ENCODE measurements at regions not wholly inside any gene's neighbourhood (a gene's known extent, or its start where the extent isn't known, plus 50 kb on each side); places are given as distances from the start of the nearest gene placed in this dataset.

DNA sequence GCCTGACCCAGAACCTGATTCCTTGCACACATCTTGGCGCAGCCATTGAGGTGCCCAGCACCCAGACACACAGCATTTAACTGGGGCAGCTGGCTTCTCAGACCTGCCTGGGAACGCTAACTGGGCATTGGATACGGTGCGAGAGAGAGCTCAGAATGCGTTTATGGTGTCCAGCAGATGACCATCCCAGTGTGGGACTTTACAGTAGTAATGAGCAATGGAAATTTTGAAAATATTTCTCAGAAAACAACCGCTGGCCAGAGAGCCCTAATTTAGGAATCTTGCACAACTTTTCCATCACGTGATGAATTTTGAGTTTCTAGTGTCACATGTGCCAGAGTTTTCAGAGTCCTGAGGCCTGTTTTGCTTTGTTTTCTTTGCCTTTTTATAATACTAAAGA is 78.2 kb upstream of the SEC61G start:
- ChIA-PET POLR2A (ENCODE audit: partially characterized antibody) (no interaction called here), CTCF (ENCODE audit: partially characterized antibody) (no interaction called here)
- intact Hi-C loops (cut with micrococcal nuclease), result no loop called here
- H3K4me1 ChIP-seq (ENCODE audit: insufficient read depth, low read length), result no peaks in the 10 kb centered on the region
- Mint-ChIP-seq H3K36me3 (no peaks in the 10 kb centered on the region), H3K4me1 (no peaks in the 10 kb centered on the region), H3K9me3 (peaks cover 0 to 5% (median under 1%) of the 10 kb centered on the region in 8 donors), H3K27ac (no peak overlapping the region), H3K4me3 (no peak overlapping the region), H3K27me3 (peaks cover 4 to 6% of the 10 kb centered on the region in 2 donors)
- no peaks in the 10 kb centered on the region for H3K27me3 ChIP-seq (ENCODE audit: insufficient read depth, low read length)
- no peaks in the 10 kb centered on the region for H3K9me3 ChIP-seq (ENCODE audit: control insufficient read depth in 1 of 2, low read length in 2 of 2)
- H3K27ac ChIP-seq (ENCODE audit: low read depth, low read length), result no peak overlapping the region
- H3K4me3 ChIP-seq (ENCODE audit: low read length in 2 of 2), result no peak overlapping the region
- no peak for DNase-seq
- no peaks in the 10 kb centered on the region for H3K36me3 ChIP-seq (ENCODE audit: insufficient read depth, low read length)

DNA sequence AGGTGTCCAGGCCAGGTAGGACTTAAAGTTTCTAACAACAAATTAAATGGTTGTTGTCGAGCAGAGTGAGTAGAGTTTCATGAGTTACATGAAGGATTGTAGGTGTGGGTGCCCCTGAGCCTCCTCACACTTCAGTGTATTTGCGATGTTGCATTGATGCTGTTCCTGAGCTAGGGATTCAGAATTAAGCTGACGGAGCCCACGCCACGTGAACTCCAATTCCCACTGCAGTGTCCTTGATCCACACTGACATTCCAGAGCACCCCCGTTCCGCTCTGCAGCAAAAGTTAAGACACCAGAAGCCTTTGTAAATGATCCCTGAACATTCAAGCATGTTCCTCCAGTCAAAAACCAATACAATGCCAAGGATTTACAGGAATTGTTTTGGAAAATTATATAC is 78.8 kb upstream of the SEC61G start:
- H3K36me3 ChIP-seq (ENCODE audit: insufficient read depth, low read length), result no peaks in the 10 kb centered on the region
- H3K9me3 ChIP-seq (ENCODE audit: control insufficient read depth in 1 of 2, low read length in 2 of 2), result no peaks in the 10 kb centered on the region
- ChIA-PET CTCF (ENCODE audit: partially characterized antibody) (no interaction called here), POLR2A (ENCODE audit: partially characterized antibody) (no interaction called here)
- no peak overlapping the region for H3K27ac Mint-ChIP-seq
- peaks cover 4 to 6% of the 10 kb centered on the region in 2 donors for H3K27me3 Mint-ChIP-seq
- intact Hi-C loops (cut with micrococcal nuclease), result no loop called here
- peaks cover 0 to 5% (median under 1%) of the 10 kb centered on the region in 8 donors for H3K9me3 Mint-ChIP-seq
- no peaks in the 10 kb centered on the region for H3K27me3 ChIP-seq (ENCODE audit: insufficient read depth, low read length)
- H3K4me1 Mint-ChIP-seq, result no peaks in the 10 kb centered on the region
- DNase-seq, result no peak
- H3K27ac ChIP-seq (ENCODE audit: low read depth, low read length), result no peak overlapping the region
- no peak overlapping the region for H3K4me3 Mint-ChIP-seq
- no peaks in the 10 kb centered on the region for H3K36me3 Mint-ChIP-seq
- no peaks in the 10 kb centered on the region for H3K4me1 ChIP-seq (ENCODE audit: insufficient read depth, low read length)
- H3K4me3 ChIP-seq (ENCODE audit: low read length in 2 of 2), result no peak overlapping the region

DNA sequence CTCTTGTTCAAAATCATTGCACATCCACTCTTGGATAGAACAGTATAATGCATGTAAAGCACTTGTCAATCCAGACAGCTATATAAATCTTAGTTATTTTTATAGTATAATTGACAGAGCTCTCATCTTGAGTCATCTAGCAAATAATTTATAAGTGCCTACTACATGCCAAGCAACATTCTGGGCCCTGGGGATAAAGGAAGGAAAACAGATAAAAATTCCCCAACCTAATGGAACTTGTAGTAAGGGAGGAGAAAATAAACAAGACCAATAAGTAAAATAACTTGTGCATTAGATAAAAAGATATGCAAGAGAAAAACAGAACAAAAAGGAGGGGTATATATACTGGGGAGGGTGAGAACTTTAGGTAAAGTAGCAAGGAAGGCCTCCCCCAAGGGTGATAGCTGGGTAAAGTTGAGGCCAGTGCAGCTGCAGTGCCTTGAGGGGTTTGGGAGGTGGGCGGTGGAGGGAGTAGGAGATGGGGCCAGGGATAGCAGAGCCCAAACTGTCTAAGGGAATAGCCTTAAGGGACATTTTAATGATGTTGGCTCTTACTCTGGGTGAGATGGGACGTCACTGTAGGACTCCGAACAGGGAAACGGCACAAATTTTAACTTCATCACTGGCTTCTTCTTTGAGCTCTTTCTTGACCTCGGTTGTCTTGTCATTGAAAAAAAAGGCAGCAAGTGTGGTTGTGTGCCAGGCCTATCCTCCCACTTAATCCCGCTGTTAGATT is 79.3 kb upstream of the SEC61G start:
- H3K27ac ChIP-seq (ENCODE audit: low read depth, low read length), result no peak overlapping the region
- CTCF ChIA-PET (ENCODE audit: partially characterized antibody), result no interaction called here
- POLR2A ChIA-PET (ENCODE audit: partially characterized antibody), result no interaction called here
- H3K9me3 ChIP-seq (ENCODE audit: control insufficient read depth in 1 of 2, low read length in 2 of 2), result no peaks in the 10 kb centered on the region
- no peaks in the 10 kb centered on the region for H3K36me3 ChIP-seq (ENCODE audit: insufficient read depth, low read length)
- Mint-ChIP-seq H3K4me3 (no peak overlapping the region), H3K9me3 (peaks cover 0 to 5% (median under 1%) of the 10 kb centered on the region in 8 donors), H3K4me1 (no peaks in the 10 kb centered on the region), H3K27me3 (peaks cover 4 to 6% of the 10 kb centered on the region in 2 donors), H3K27ac (no peak overlapping the region), H3K36me3 (no peaks in the 10 kb centered on the region)
- intact Hi-C loops (cut with micrococcal nuclease), result no loop called here
- H3K27me3 ChIP-seq (ENCODE audit: insufficient read depth, low read length), result no peaks in the 10 kb centered on the region
- H3K4me3 ChIP-seq (ENCODE audit: low read length in 2 of 2), result no peak overlapping the region
- no peak for DNase-seq
- no peaks in the 10 kb centered on the region for H3K4me1 ChIP-seq (ENCODE audit: insufficient read depth, low read length)

DNA sequence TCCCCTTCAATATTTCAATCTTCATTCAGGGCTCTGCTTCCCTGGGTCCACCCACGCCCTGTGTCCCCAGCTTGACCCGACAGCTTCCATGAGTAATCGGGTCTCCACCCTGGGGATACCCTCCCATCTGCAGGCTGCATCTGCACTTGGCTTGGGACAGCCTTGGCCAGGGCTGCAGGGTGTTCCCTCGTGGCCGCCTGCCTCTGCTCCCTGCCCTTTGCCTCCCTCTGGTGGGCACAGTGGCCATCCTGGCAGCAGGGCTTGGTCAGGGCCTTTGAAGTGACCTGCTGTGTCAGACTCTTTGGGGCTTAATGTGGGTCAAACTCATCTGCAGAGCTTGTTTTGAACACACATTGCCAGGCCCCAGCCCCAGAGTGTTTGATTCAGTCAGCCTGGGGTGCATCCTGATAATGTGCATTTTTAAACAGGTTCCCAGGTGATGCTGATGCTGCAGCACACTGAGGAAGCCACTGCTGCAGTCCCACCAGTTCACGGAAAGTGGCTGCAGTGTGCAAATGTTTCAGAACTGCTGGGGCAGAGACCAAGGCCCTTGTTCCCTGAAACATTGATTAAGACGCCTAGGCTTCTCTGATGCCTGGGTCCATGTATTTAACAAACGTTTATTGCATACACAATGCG is 80.7 kb upstream of the SEC61G start:
- no peak overlapping the region for H3K27ac Mint-ChIP-seq
- no peaks in the 10 kb centered on the region for H3K4me1 ChIP-seq (ENCODE audit: insufficient read depth, low read length)
- no peaks in the 10 kb centered on the region for H3K27me3 ChIP-seq (ENCODE audit: insufficient read depth, low read length)
- H3K27ac ChIP-seq (ENCODE audit: low read depth, low read length), result no peak overlapping the region
- DNase-seq, result no peak
- CTCF ChIA-PET (ENCODE audit: partially characterized antibody), result no interaction called here
- no peaks in the 10 kb centered on the region for H3K9me3 ChIP-seq (ENCODE audit: control insufficient read depth in 1 of 2, low read length in 2 of 2)
- peaks cover 0 to 3% (median under 1%) of the 10 kb centered on the region in 8 donors for H3K9me3 Mint-ChIP-seq
- intact Hi-C loops (cut with micrococcal nuclease), result no loop called here
- H3K36me3 ChIP-seq (ENCODE audit: insufficient read depth, low read length), result no peaks in the 10 kb centered on the region
- H3K4me3 ChIP-seq (ENCODE audit: low read length in 2 of 2), result no peak overlapping the region
- H3K4me1 Mint-ChIP-seq, result peaks cover 0 to 5% (median 0%) of the 10 kb centered on the region in 4 donors
- no peak overlapping the region for H3K4me3 Mint-ChIP-seq
- peaks cover 4 to 10% of the 10 kb centered on the region in 2 donors for H3K27me3 Mint-ChIP-seq
- POLR2A ChIA-PET (ENCODE audit: partially characterized antibody), result no interaction called here
- H3K36me3 Mint-ChIP-seq, result no peaks in the 10 kb centered on the region

DNA sequence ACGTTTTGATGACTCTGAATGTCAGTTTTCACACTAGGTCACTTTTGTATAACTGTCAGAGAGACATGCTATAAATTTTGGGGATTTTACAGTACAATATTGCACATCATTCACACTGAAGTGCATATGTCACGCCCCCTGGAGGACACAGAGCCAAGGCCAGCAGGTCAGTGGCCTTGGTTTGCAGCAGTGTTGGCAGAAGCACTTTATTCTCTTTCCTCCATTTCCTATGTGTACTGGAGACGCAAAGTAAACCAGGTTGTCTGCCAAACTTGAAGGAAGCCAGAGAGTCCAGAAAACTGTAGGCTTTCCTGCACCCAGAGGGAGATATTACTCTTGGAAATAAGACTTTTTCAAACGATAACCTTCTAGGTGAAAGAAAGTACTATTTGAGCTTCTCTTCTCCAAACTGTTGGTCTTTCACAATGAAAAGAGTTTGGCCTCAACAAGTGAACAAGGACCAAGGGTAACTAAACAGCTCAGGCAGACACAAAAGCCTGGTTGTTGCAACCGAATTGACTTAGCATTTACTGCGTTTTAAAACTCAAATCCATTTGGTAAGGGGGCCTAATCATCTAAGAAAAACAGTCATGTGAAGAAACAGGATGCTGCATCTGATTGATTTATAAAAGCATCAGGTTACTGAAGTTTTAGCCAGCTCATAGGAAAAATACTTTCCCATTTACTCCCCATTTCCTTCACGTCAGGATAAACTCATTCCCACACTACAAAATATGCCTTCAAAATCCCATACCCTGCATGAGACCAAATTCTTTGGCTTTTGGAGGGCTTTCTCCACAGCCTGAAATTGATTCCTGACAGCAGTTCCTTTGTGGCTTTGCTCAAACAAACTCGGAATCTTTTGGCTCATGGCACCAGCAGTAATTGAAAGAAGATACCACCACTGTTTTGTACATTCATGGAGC is 83.0 kb upstream of the SEC61G start:
- Mint-ChIP-seq H3K36me3 (no peaks in the 10 kb centered on the region), H3K9me3 (peaks cover 0 to under 1% (median 0%) of the 10 kb centered on the region in 8 donors), H3K27me3 (peaks cover under 1 to 8% of the 10 kb centered on the region in 2 donors), H3K4me3 (no peak overlapping the region), H3K4me1 (peaks cover 0 to 5% (median 0%) of the 10 kb centered on the region in 4 donors), H3K27ac (no peak overlapping the region)
- no peak for DNase-seq
- Histone ChIP-seq H3K4me3 (ENCODE audit: low read length in 2 of 2) (no peak overlapping the region), H3K9me3 (ENCODE audit: control insufficient read depth in 1 of 2, low read length in 2 of 2) (no peaks in the 10 kb centered on the region), H3K36me3 (ENCODE audit: insufficient read depth, low read length) (no peaks in the 10 kb centered on the region), H3K27ac (ENCODE audit: low read depth, low read length) (no peak overlapping the region), H3K4me1 (ENCODE audit: insufficient read depth, low read length) (no peaks in the 10 kb centered on the region), H3K27me3 (ENCODE audit: insufficient read depth, low read length) (no peaks in the 10 kb centered on the region)
- POLR2A ChIA-PET (ENCODE audit: partially characterized antibody), result no interaction called here
- CTCF ChIA-PET (ENCODE audit: partially characterized antibody), result no interaction called here
- intact Hi-C loops (cut with micrococcal nuclease), result loop anchor here (1.0 kb wide), 1 partner anchor 68 kb away; no protein-coding TSS in a partner anchor

DNA sequence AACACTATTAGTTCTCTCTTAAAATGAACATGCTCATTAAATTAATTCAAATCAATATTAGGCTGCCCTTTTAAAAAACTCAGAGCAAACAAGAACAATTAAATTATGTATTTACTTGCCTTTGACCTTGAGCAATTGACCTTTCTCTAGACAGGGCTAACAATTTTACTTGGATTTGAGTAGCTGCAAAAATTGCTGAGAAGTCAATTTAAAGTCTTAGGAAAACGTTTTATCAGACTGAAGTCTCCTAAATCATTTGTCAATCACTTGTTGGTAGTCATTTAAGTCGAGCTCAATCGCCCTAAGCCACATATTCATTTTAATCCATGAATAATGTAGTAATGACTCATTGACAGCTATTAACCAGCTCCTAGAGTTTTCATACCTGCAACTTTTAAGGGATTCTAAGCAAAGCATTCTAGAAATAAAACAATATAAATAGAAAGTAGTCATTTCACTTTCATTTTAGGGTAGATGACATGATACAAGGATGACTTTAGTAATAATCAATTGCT is 84.9 kb upstream of the SEC61G start:
- intact Hi-C loops (cut with micrococcal nuclease), result no loop called here
- POLR2A ChIA-PET (ENCODE audit: partially characterized antibody), result no interaction called here
- H3K4me1 Mint-ChIP-seq, result peaks cover 0 to 5% (median 0%) of the 10 kb centered on the region in 4 donors

DNA sequence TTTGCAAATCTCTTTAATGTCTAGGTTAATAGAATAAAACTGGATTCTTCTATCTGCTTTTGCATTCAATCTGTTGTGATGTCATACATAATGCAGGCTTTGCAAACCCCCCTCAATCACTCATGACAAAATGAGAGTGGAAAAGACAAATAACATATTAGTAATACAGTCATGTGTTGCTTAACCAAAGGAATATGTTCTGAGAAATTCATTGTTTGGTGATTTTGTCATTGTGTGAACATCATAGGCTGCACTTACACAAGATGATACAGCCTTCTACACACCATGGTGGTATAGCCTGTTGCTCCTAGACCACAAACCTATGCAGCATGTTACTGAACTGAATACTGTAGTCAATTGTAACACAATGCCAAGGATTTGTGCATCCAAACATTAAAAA is 87.3 kb upstream of the SEC61G start:
- Mint-ChIP-seq H3K36me3 (no peaks in the 10 kb centered on the region), H3K9me3 (peaks cover 0 to 24% (median 7%) of the 10 kb centered on the region in 8 donors), H3K4me1 (peaks cover 0 to 5% (median 0%) of the 10 kb centered on the region in 4 donors), H3K27ac (no peak overlapping the region), H3K27me3 (peaks cover 0 to 5% of the 10 kb centered on the region in 2 donors), H3K4me3 (no peak overlapping the region)
- Histone ChIP-seq H3K4me3 (ENCODE audit: low read length in 2 of 2) (no peak overlapping the region), H3K27ac (ENCODE audit: low read depth, low read length) (no peak overlapping the region), H3K9me3 (ENCODE audit: control insufficient read depth in 1 of 2, low read length in 2 of 2) (no peaks in the 10 kb centered on the region), H3K36me3 (ENCODE audit: insufficient read depth, low read length) (no peaks in the 10 kb centered on the region), H3K4me1 (ENCODE audit: insufficient read depth, low read length) (no peaks in the 10 kb centered on the region), H3K27me3 (ENCODE audit: insufficient read depth, low read length) (no peaks in the 10 kb centered on the region)
- ChIA-PET CTCF (ENCODE audit: partially characterized antibody) (no interaction called here), POLR2A (ENCODE audit: partially characterized antibody) (no interaction called here)
- intact Hi-C loops (cut with micrococcal nuclease), result no loop called here
- DNase-seq, result no peak

More for the DNA sequence above, 84.9 kb upstream of the SEC61G start:
- Mint-ChIP-seq H3K27ac (no peak overlapping the region), H3K36me3 (no peaks in the 10 kb centered on the region), H3K4me3 (no peak overlapping the region), H3K27me3 (peaks cover 0 to 5% of the 10 kb centered on the region in 2 donors), H3K9me3 (peaks cover 0 to 4% (median 0%) of the 10 kb centered on the region in 8 donors)
- Histone ChIP-seq H3K36me3 (ENCODE audit: insufficient read depth, low read length) (no peaks in the 10 kb centered on the region), H3K4me1 (ENCODE audit: insufficient read depth, low read length) (no peaks in the 10 kb centered on the region), H3K27me3 (ENCODE audit: insufficient read depth, low read length) (no peaks in the 10 kb centered on the region), H3K27ac (ENCODE audit: low read depth, low read length) (no peak overlapping the region), H3K9me3 (ENCODE audit: control insufficient read depth in 1 of 2, low read length in 2 of 2) (no peaks in the 10 kb centered on the region), H3K4me3 (ENCODE audit: low read length in 2 of 2) (no peak overlapping the region)
- CTCF ChIA-PET (ENCODE audit: partially characterized antibody), result interaction anchor here (1.1 kb wide), 1 partner anchor 71 kb away, joined by 4 read pairs; no protein-coding TSS in a partner anchor
- DNase-seq, result no peak
